GM18873 (cell line): ENCODE measurements at regions not wholly inside any gene's neighbourhood (a gene's known extent, or its start where the extent isn't known, plus 50 kb on each side); places are given as distances from the start of the nearest gene placed in this dataset.
"Not testable (repeated sequence)": the region's sequence is repeated elsewhere in the genome, so short reads cannot be mapped to it uniquely, and the experiment has no call there.

Experiments used
- ATAC-seq: cut with Tn5 transposase; IDR thresholded peaks from one replicate; pipeline ENCODE4 v1.9.1; 2021; ENCODE audit warnings: mild to moderate bottlenecking, moderate library complexity, moderate number of reproducible peaks; ENCODE audit not compliant: unreplicated experiment, low FRiP score

DNA sequence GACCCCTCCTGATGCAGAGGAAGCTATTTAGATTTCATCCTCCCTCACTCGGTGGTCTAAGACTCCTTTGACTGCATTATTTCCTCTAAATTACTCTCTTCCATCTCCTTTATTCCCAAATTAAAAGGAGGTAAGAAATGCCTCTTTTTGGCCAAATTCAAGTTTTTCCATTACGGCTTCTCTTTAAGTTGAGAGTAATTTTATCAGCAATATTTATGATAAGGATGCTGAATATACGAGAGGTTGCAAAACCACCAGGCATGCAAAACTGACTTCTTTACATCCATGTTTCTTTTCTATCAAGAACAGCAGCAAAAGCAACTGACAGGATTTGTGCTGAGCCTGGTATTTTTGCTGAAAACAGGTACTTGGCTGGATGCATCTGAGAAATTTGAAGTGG is 262.0 kb upstream of the RARB start:
- no peak for ATAC-seq

GRCh38 chr3:25169151-25169550 is 258.9 kb upstream of the RARB start:
- no peak for ATAC-seq

DNA sequence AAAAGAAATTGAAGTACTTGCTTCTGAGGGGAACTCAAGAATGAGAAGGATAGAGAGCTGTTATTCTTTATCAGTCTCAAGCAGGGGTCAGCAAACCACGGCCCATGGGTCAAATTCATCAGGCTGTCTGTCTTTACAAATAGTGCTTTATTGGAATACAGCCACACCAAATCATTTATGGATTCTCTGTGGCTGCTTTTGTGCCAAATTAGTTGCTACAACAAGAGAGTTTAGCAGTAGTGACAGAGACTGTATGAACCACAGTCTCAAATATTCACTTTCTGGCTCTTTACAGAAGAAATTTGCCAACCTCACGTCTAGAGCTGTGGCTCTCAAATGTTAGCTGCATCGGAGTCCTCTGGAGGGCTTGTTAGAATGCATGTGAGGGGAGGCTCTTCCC is 258.0 kb upstream of the RARB start:
- ATAC-seq = no peak

DNA sequence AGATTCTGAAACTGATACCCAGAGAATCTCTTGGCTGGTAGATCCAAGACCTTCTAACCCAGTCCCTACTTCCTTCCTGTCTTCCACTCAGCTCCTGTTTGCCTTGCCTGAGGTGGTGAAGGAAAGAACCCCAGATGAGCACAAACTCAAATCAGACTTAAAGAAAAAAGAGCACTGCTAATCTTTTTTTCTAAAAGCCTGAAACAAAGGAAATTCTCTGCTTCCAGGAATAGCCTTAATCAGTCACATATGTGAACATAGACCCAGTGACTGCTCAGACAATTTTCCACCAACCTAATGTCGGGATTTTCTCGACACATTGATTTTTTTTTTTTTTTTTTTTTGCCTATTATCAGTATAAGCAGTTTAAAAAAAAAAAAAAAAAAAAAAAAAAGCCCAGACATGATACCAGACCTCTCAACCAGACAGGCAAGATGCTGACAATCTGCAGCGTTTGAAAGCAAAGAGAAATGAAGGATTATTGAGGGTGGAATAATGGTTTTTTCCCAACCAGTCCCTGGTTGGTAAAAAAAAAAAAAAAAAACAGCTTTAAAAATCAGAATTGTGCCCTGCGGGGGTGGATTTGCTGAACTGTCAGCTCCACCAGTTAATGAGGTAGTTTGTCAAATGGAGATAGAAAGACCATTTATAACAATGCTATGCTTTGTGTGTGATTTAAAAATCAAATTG is 256.8 kb upstream of the RARB start:
- no peak for ATAC-seq

DNA sequence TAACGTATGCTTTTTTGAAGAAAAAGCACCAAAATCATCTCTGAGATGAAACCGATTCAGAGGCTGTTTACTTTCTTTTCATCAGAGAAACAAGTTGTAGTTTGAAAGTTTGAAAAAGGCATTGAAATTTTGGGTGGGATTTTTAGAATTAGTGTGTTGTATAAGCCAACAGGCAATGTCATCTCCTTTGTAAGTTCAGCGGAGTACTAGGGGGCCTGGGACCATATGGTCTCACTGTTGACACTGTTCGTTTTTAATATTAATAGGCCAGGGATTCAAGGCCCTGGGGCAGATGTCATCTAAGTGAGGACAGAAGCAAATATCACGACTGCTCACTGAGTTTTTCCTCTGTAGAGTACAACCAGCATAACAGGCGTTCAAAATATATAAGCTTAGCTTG is 256.2 kb upstream of the RARB start:
- ATAC-seq = no peak

DNA sequence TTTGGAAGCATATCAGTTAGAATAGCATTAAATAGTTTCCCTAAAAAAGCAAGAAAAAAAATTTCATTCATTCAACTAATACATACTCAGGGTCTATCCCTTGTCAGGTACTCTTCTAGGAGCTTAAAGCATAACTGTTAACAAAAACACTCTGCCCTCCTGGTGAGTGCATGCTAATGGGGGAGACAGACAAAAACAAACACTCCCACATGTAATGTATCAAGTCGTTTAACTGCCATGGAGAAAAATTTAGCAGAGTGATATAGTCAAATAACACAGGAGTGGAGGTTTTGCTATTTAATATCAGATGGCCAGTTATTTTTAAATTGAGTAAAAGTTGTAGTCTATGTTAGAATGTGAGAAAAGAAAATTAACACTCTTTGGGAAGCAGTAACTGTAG is 254.5 kb upstream of the RARB start:
- no peak for ATAC-seq

- no peak for ATAC-seq
These were observed 253.8 kb upstream of the RARB start for GRCh38 chr3:25174251-25174650.

DNA sequence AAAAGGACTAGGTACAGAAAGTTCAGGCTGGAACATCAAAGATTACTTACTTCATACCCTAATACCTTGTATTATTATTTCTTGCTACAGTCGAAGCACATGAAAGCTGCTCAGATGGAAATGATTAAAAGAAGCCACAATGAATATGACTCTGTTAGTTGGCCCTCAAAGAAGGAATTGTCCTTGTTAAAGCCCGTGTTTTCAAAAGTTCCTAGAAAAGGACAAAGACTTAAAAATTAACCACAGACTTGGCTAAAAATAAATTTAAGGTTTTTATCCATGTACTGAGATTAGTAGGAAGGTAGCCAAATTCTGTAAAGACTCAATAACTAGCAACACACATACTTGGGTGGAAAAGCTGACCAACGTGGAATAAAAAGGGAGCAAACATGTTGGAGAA is 251.0 kb upstream of the RARB start:
- ATAC-seq = no peak

GRCh38 chr3:25178672-25179071 is 249.4 kb upstream of the RARB start:
- ATAC-seq = no peak

DNA sequence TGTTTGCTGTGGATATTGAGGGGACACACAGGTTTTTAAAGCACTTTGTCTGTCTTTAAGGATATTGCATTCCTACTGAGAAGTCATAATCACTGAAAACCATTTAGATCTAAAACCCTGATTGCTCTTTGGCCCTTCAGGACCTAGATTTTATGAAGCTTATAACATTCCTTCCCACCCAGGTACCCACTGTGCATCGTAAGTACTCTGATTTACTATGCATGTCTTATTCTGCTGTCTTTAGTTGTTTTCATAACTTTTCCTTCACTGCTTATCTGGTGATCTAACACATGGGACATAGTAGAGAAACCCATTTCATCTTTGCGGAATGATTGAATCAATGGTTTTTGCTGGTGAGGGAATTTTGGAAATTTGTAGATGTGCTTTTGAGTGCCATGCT is 247.0 kb upstream of the RARB start:
- ATAC-seq = no peak

DNA sequence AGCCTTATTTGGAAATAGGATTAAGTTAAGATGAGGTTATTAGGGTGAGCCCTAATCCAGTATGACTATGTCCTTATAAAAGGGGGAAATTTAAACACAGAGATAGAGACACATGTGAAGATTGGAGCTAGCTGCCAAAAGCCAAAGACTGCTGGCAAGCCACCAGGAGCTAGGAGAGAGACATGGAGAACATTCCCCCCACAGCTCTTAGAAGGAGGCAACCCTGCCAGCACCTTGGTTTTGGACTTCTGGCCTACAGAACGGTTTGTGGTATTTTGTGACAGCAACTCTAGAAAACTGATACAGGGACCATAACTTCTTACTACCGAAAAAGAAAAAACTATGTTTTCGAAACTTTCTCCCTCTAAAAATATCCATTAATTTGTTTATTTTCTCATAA is 245.3 kb upstream of the RARB start:
- ATAC-seq = no peak

GRCh38 chr3:25184641-25185250 is 243.3 kb upstream of the RARB start:
- no peak for ATAC-seq

- ATAC-seq = no peak
These were observed 236.4 kb upstream of the RARB start for GRCh38 chr3:25191673-25192072.

- ATAC-seq = not testable (repeated sequence)
These were observed 228.5 kb upstream of the RARB start for GRCh38 chr3:25199567-25199966.

GRCh38 chr3:25212736-25213135 is 215.3 kb upstream of the RARB start:
- ATAC-seq = no peak

DNA sequence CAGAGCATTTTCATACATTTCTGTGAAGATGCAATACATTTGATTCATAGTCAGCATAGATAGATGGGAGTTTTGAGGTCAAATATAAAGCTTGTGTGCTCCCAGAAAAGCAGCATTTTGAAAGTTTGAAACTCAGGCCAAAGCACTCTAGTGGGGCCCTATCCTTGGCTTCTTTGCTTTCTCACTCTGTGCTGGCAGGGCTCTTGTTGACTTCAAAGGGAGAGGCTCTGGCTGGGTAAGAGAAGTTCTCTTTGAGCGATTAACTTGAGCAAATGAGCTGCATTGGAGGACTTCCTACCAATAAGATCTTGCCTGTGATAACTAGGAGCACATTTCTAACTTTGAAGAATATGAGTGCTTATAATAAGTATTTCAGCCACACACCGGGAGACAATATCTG is 214.0 kb upstream of the RARB start:
- ATAC-seq = no peak

- no peak for ATAC-seq
These were observed 209.7 kb upstream of the RARB start for GRCh38 chr3:25218362-25218761.

DNA sequence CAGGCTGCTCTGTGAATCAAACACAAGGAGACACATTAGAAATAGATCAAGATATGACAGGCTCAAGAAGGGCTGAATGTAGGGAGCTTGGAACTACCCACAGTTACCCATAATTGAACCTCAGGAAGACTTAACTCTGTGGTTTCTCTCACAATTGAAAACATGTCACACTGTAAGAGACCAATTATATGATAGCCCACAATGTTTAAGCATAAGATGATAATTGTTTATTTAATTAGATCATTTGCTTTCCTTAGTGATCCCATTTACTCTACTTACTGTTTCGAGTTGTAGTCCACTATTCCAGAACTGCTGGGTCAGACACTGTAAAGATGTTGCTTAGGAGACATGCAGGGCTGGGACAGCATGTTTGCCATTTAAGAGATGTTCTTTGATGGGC is 201.3 kb upstream of the RARB start:
- no peak for ATAC-seq

- ATAC-seq = no peak
These were observed 198.5 kb upstream of the RARB start for GRCh38 chr3:25229586-25229985.

- ATAC-seq = no peak
These were observed 193.0 kb upstream of the RARB start for GRCh38 chr3:25235031-25235430.

DNA sequence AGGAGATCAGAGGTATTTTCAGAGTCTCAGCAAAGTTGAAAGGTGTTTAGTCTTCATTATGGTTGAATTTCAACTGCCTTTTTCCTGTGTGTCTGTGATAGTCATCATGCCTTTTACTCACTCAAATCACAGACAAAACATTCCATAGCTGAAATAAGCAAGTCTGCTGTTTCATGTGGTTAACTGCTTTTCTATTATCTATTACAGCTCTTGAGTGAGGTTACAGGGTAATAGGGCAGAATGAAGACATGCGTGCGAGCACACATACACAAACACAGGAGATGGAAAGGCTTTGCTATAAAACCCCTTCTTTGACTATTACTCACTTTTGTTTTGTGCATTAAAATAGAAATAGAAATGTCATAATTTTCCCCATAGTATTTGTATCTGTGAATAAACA is 192.6 kb upstream of the RARB start:
- no peak for ATAC-seq

GRCh38 chr3:25237602-25238001 is 190.5 kb upstream of the RARB start:
- no peak for ATAC-seq

- no peak for ATAC-seq
These were observed 189.0 kb upstream of the RARB start for GRCh38 chr3:25239042-25239441.
